Progenitor cell of endocrine pancreas (in vitro differentiated cells): ENCODE measurements at regions not wholly inside any gene's neighbourhood (a gene's known extent, or its start where the extent isn't known, plus 50 kb on each side); places are given as distances from the start of the nearest gene placed in this dataset.
"Not testable (repeated sequence)": the region's sequence is repeated elsewhere in the genome, so short reads cannot be mapped to it uniquely, and the experiment has no call there.

Experiments used
- DNase-seq: peaks from one replicate; pipeline ENCODE4 v3.0.0; 2021; ENCODE audit warnings: low spot score; ENCODE audit not compliant: unreplicated experiment
- H3K27ac Mint-ChIP-seq: 2 replicates; pipeline ENCODE4 v1.8.0; 2021; ENCODE audit warnings: mild to moderate bottlenecking, moderate library complexity, mixed read lengths
- H3K27me3 Mint-ChIP-seq: 2 replicates; pipeline ENCODE4 v1.8.0; 2021; ENCODE audit warnings: mixed read lengths
- H3K36me3 Mint-ChIP-seq: 2 replicates; pipeline ENCODE4 v1.8.0; 2022; ENCODE audit warnings: mixed read lengths; ENCODE audit not compliant: insufficient read depth
- H3K4me1 Mint-ChIP-seq: 2 replicates; pipeline ENCODE4 v1.8.0; 2021; ENCODE audit warnings: low read depth, mixed read lengths
- H3K4me3 Mint-ChIP-seq: 2 replicates; pipeline ENCODE4 v1.8.0; 2021; ENCODE audit warnings: low read depth, mild to moderate bottlenecking, moderate library complexity, mixed read lengths
- H3K9me3 Mint-ChIP-seq: 2 replicates; pipeline ENCODE4 v1.8.0; 2021; ENCODE audit warnings: low read depth, mixed read lengths
- CTCF ChIP-seq: fragments of 200-600 bp; sonication (generic); IDR thresholded peaks from one replicate; pipeline ENCODE4 v1.5.0; 2021; ENCODE audit warnings: antibody characterized with exemption, mild to moderate bottlenecking; ENCODE audit not compliant: unreplicated experiment

GRCh38 chr5:127216143-127216542, 74.5 kb upstream of the MEGF10 start:
- Mint-ChIP-seq H3K27ac (no peak overlapping the region), H3K4me1 (no peaks in the 10 kb centered on the region), H3K27me3 (peaks cover 3% of the 10 kb centered on the region), H3K9me3 (peaks cover 3% of the 10 kb centered on the region), H3K36me3 (no peaks in the 10 kb centered on the region), H3K4me3 (no peak overlapping the region)
- no peak for TF ChIP-seq CTCF
- no peak for DNase-seq

DNA sequence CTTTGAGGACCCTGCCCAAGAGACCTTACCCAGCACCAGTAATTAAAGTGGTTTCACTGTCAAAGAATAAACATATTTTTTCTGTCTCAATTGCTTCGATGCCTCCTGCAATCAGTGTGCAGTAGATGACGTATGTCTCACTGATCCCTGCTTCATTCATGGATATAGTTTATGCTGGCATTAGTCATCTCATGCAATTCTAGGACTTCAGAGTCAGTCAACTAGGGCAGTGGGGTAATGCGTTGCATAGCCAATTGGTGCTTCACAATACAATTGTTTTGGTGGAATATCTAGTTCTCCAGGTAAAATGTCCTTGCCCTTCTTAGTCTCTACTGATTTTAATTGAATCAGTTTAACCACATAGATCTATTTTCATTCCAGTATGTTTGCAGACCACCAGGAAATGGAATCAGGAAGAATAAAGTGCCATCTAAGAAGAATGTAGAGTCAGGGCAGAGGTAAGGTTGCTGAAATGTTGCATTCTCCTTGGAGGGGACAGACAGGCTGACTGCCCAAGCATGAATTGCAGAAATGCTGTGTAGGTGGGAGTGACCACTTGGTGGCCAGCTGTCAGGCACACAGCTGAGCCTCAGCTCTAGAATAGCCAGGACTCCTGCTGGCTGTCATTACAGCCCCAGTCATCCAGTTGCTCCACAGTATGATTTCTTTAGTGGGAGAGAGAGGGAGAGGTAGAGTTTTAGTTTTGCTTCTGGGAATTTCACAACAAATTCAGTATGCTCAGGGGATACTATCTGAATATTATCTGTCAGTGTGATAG, 73.5 kb upstream of the MEGF10 start:
- Mint-ChIP-seq H3K9me3 (peaks cover 3% of the 10 kb centered on the region), H3K27me3 (no peaks in the 10 kb centered on the region), H3K4me3 (no peak overlapping the region), H3K27ac (no peak overlapping the region), H3K4me1 (no peaks in the 10 kb centered on the region), H3K36me3 (no peaks in the 10 kb centered on the region)
- TF ChIP-seq CTCF: peak; percentile 22
- no peak for DNase-seq

GRCh38 chr5:127221936-127222335, 68.7 kb upstream of the MEGF10 start:
- not testable (repeated sequence) for H3K9me3 Mint-ChIP-seq, H3K4me3 Mint-ChIP-seq, H3K4me1 Mint-ChIP-seq, DNase-seq, H3K27ac Mint-ChIP-seq, H3K36me3 Mint-ChIP-seq, H3K27me3 Mint-ChIP-seq

GRCh38 chr5:127222571-127223156, 67.9 kb upstream of the MEGF10 start:
- not testable (repeated sequence) for H3K36me3 Mint-ChIP-seq, H3K27me3 Mint-ChIP-seq, H3K9me3 Mint-ChIP-seq, H3K4me3 Mint-ChIP-seq, H3K27ac Mint-ChIP-seq, DNase-seq, H3K4me1 Mint-ChIP-seq

- no peak for TF ChIP-seq CTCF
Measured at GRCh38 chr5:127223256-127223974, 67.2 kb upstream of the MEGF10 start.

GRCh38 chr5:127227881-127228280, 62.7 kb upstream of the MEGF10 start:
- no peak for TF ChIP-seq CTCF
- Mint-ChIP-seq H3K4me3 (no peak overlapping the region), H3K27ac (no peak overlapping the region), H3K4me1 (peaks cover 3% of the 10 kb centered on the region), H3K36me3 (no peaks in the 10 kb centered on the region), H3K27me3 (peaks cover 49% of the 10 kb centered on the region), H3K9me3 (peaks cover 2% of the 10 kb centered on the region)
- DNase-seq: no peak

More at GRCh38 chr5:127223256-127223974, 67.2 kb upstream of the MEGF10 start:
- Mint-ChIP-seq H3K9me3 (peaks cover 6% of the 10 kb centered on the region), H3K4me1 (no peaks in the 10 kb centered on the region), H3K27ac (no peak overlapping the region), H3K4me3 (no peak overlapping the region), H3K36me3 (no peaks in the 10 kb centered on the region), H3K27me3 (peaks cover 15% of the 10 kb centered on the region)
- DNase-seq: no peak
